Hepatocyte (in vitro differentiated cells): ENCODE measurements at regions not wholly inside any gene's neighbourhood (a gene's known extent, or its start where the extent isn't known, plus 50 kb on each side); places are given as distances from the start of the nearest gene placed in this dataset.

ENCODE experiments used
- EZH2 ChIP-seq: fragments of 200-600 bp; sonication (generic); IDR thresholded peaks from 2 replicates; pipeline ENCODE4 v1.6.1; 2016; ENCODE audit warnings: antibody characterized with exemption, mild to moderate bottlenecking, borderline replicate concordance
- TF ChIP-seq, protein P1 (sequence below): fragments of 200-600 bp; sonication (generic); IDR thresholded peaks from 2 replicates; pipeline ENCODE4 v1.5.1; 2016; ENCODE audit warnings: antibody characterized with exemption, mild to moderate bottlenecking; ENCODE audit not compliant: poor library complexity

GRCh38 chr3:64363842-64364241, 138.6 kb upstream of the PRICKLE2 start:
- TF ChIP-seq, protein P1, sequence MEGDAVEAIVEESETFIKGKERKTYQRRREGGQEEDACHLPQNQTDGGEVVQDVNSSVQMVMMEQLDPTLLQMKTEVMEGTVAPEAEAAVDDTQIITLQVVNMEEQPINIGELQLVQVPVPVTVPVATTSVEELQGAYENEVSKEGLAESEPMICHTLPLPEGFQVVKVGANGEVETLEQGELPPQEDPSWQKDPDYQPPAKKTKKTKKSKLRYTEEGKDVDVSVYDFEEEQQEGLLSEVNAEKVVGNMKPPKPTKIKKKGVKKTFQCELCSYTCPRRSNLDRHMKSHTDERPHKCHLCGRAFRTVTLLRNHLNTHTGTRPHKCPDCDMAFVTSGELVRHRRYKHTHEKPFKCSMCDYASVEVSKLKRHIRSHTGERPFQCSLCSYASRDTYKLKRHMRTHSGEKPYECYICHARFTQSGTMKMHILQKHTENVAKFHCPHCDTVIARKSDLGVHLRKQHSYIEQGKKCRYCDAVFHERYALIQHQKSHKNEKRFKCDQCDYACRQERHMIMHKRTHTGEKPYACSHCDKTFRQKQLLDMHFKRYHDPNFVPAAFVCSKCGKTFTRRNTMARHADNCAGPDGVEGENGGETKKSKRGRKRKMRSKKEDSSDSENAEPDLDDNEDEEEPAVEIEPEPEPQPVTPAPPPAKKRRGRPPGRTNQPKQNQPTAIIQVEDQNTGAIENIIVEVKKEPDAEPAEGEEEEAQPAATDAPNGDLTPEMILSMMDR = no peak
- TF ChIP-seq EZH2 = no peak
